NCI-H446 (cell line): ENCODE measurements at regions not wholly inside any gene's neighbourhood (a gene's known extent, or its start where the extent isn't known, plus 50 kb on each side); places are given as distances from the start of the nearest gene placed in this dataset.

Experiments
- DNase-seq, 2 experiments: peaks; one replicate each; lab custom pipeline; 2025; lab: John Stamatoyannopoulos, UW

DNA sequence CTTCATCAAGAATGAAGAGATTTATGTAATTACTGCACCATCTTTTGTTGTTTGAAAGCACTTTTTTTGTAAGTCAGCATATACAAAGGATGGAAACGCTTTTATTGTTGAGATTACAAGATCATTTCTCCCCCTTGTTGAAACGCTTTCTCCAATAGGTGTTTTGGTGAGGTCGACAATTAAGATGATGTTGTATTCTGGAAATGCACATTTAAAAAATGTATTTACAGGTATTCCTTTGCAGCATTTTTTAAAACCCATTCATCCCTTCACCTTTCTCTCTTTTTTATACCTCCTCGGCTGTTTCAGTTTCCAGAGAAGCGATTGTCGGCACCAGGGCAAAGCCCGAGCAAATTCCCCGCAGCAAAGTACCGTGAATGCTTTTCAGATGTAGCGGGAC is 499.9 kb downstream of the VRK1 start:
- DNase-seq, result no peak

GRCh38 chr14:97298331-97298730 is 501.1 kb downstream of the VRK1 start:
- DNase-seq, result no peak

- DNase-seq, result no peak
These were observed 501.6 kb downstream of the VRK1 start for GRCh38 chr14:97298736-97299135.

DNA sequence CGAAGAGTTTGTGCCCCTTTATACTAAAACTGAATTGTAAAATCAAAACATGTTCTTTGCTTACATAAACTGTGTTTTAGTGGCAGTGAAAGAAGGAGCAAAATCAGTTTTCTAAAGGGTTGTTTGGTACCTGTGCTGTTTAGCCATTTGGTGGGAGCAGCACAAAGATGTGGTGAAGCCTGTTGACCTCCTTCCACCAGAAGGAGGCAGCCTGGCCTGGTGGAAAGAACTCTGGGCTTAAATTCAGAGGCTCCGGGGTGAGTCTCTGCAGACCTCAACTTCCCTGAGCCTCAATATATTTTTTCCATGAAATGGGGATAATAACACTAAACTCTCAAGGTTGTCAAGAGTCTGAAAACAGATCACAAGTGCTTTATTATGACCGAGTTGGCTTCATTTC is 502.5 kb downstream of the VRK1 start:
- no peak for DNase-seq

DNA sequence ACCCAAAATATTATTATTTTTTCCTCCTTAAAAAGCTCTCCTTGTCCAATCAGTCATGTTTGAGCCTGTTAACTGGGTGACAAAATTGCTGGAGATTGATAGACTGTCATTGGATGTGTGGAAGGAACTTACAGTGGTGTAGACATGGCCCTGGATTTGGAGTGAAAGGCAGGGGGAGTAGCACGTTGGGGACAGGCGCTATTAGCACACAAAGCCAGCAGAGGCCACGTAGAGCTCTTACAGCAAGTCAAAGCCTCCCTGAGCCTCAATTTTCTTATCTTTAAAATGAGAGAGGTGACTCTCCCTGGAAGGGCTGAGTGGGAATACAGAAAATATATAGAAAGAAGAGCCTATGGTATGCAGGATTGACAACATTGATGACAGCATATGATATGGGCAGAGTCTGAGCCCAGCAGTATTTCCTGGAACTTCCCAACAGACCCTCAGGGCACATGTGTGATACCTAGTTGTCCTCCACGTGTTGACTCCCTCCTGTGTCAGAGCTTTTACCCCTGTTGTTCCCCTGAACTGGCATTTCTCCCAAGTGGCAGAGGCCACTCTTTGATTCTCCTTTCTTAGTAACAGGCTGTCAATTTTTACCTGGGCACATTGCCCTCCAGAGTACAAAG is 504.9 kb downstream of the VRK1 start:
- DNase-seq, result no peak

- no peak for DNase-seq
These were observed 509.1 kb downstream of the VRK1 start for GRCh38 chr14:97306133-97306759.

- DNase-seq, result no peak
These were observed 509.6 kb downstream of the VRK1 start for GRCh38 chr14:97306760-97307246.

DNA sequence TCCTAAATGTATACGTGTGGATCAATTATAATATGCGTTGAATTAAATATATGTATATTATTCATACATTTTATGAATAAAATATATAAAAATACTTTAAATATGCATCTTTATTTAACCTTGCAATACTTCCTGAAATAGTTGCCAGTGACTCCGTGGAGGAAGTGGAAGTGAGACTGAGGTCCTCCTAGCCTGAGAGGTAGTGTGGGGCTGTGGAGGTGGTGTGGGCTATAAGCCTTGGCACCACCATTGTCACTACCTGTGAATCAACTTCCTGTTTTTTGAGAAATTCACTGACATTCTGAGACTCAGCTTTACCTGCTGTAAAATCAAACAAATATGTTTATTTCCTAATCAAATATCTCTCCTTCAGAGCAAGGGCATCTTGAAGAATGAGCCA is 514.2 kb downstream of the VRK1 start:
- DNase-seq, result no peak

DNA sequence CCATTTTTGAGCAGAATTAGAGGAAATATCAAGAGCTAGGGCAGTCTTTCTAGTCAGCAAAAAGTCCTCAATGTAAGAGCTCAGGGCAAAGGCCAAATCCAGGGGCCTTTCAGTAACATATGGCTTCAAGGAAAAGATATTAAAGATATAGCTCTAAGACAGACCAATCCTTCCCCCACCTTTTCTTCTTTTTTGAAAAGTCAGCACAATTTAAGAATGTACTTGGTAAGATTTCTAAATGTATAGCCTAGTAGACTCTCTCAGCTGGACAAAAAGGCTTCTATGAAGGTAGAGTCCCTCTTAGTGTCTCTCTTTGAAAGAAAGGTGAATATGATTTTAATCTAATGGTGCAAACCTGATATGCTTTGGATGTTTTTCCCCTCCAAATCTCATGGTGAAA is 515.7 kb downstream of the VRK1 start:
- no peak for DNase-seq

DNA sequence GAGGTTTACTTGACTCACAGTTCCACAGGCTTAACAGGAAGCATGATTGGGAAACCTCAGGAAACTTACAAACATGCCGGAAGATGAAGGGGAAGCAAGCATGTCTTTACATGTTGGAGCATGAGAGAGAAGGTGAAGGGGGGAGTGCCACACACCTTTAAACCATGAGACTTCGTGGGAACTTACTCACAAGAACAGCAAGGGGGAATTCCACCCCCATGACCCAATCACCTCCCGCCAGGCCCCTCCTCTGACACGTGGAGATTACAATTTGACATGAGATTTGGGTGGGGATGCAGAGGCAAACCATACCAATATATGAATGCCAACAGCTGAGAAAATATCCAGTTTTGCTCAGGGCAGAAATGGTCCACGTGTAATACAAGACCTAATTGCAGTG is 518.6 kb downstream of the VRK1 start:
- no peak for DNase-seq

GRCh38 chr14:97318380-97318779 is 521.2 kb downstream of the VRK1 start:
- DNase-seq, result no peak

GRCh38 chr14:97319691-97320090 is 522.5 kb downstream of the VRK1 start:
- no peak for DNase-seq

- DNase-seq, result no peak
These were observed 531.6 kb downstream of the VRK1 start for GRCh38 chr14:97328743-97329142.

DNA sequence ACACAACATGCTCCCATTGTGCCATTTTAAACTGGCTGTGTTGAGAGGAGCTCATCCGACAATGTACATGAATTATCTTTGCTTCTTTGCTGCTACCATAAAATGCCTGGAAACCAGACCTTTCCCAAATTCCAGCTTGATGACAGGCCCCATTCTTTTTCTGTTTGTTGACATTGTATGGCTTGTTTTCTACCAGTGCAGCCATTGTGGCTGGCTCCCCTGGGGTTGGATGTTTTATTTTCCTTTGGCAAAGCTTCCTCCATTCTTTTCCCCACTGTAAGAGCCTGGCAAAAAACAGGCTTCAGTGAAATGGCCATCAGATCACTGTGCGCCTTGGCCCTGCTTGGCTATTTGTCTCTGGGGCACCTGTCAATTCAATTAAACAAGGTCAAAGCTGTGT is 532.5 kb downstream of the VRK1 start:
- no peak for DNase-seq

GRCh38 chr14:97331058-97331457 is 533.9 kb downstream of the VRK1 start:
- DNase-seq, result no peak

GRCh38 chr14:97331526-97331925 is 534.3 kb downstream of the VRK1 start:
- DNase-seq, result no peak

DNA sequence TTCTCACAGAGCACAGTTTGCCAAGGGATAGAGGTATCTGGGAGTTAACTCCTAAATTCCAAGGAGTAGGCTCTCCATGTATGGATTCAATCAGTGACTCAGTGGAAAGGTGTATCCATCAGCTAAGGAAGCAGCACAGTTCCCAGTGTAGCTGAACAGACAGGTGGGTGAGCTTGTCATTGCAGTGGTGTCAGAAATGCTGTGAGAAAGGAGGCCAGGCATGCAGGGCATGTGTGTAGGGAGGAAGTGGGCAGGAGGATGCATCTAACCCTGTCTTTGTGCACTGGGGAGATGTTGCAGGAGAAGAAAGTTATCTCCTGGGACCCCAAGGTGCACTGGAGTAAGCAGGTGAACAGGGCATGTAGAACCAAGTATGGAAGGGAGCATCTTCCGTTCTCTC is 539.0 kb downstream of the VRK1 start:
- DNase-seq, result no peak

DNA sequence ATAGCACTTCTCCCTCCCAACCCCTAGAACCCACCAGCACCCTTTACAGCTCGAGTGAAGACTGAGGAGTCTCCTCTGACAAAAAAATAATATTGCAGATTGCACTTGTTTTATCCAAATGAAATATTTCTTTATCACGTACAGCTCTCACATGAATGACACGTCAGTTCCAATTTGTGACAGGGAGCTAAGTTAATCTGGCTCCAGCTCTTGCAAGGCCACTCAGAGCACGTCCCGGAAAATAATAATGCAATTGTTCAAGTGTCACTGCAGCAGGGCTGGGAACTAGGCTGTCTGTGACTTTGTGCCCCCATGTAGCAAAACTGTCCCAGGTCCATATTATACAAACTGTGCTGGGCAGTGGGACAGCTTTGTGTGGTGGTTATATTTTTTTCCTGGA is 539.6 kb downstream of the VRK1 start:
- no peak for DNase-seq

- DNase-seq, result no peak
These were observed 540.1 kb downstream of the VRK1 start for GRCh38 chr14:97337267-97337666.

- DNase-seq, result no peak
These were observed 540.5 kb downstream of the VRK1 start for GRCh38 chr14:97337670-97338069.

GRCh38 chr14:97344666-97345065 is 547.5 kb downstream of the VRK1 start:
- no peak for DNase-seq

GRCh38 chr14:97346675-97347074 is 549.5 kb downstream of the VRK1 start:
- DNase-seq, result no peak

- DNase-seq, result no peak
These were observed 552.3 kb downstream of the VRK1 start for GRCh38 chr14:97349463-97349862.

GRCh38 chr14:97349946-97350345 is 552.8 kb downstream of the VRK1 start:
- DNase-seq, result no peak
